NT2/D1 (cell line): ENCODE measurements at regions not wholly inside any gene's neighbourhood (a gene's known extent, or its start where the extent isn't known, plus 50 kb on each side); places are given as distances from the start of the nearest gene placed in this dataset.

Experiments
- SUZ12 ChIP-seq: IDR thresholded peaks from 2 replicates; pipeline ENCODE4 v1.6.1; 2011; ENCODE audit not compliant: insufficient read length, insufficient read depth; ENCODE audit errors: extremely low read depth
- YY1 ChIP-seq: IDR thresholded peaks from 2 replicates; pipeline ENCODE4 v1.6.1; 2011; ENCODE audit not compliant: insufficient read length, insufficient read depth
- ZNF274 ChIP-seq: IDR thresholded peaks from 2 replicates; pipeline ENCODE4 v1.6.1; 2011; ENCODE audit warnings: mild to moderate bottlenecking, low read depth, low read length

- no peak for TF ChIP-seq ZNF274
- no peak for TF ChIP-seq YY1
- TF ChIP-seq SUZ12 = no peak
These were observed 1435.3 kb downstream of the LRFN5 start for GRCh38 chr14:43041976-43042375.
